ENCODE measurements at regions not wholly inside any gene's neighbourhood (a gene's known extent, or its start where the extent isn't known, plus 50 kb on each side); places are given as distances from the start of the nearest gene placed in this dataset.

GRCh38 chr4:72997409-72997808 is 72.1 kb downstream of the COX18 start:
- TF ChIP-seq SIN3A (IDR thresholded peaks at IDR 0.05; ENCODE audit: low read depth) = no peak
- no peak for TF ChIP-seq TCF7L2 (IDR thresholded peaks at IDR 0.05; ENCODE audit: borderline replicate concordance, extremely low read depth, insufficient read depth, insufficient read length)
- no peak for TF ChIP-seq CTCF (IDR thresholded peaks at IDR 0.05 in 2 of 3, conservative IDR thresholded peaks at IDR 0.05 in 1 of 3; ENCODE audit: borderline replicate concordance in 1 of 3, insufficient read depth in 1 of 3, low read depth in 2 of 3, low read length in 2 of 3)
- TF ChIP-seq ZBTB33 (IDR thresholded peaks at IDR 0.05; ENCODE audit: extremely low read depth, insufficient replicate concordance, low read length) = no peak
- no peak for TF ChIP-seq SP1 (IDR thresholded peaks at IDR 0.05; ENCODE audit: low read depth)
- no peak for TF ChIP-seq ZNF274 (IDR thresholded peaks at IDR 0.05; ENCODE audit: low read depth, low read length)
- no peak for TF ChIP-seq ZFX (IDR thresholded peaks at IDR 0.05)

Data from HCT116 (cell line).